ENCODE measurements at regions not wholly inside any gene's neighbourhood (a gene's known extent, or its start where the extent isn't known, plus 50 kb on each side); places are given as distances from the start of the nearest gene placed in this dataset.

- Histone ChIP-seq H3K9me3 (no peaks in the 10 kb centered on the region), H3K27me3 (no peaks in the 10 kb centered on the region), H3K36me3 (no peaks in the 10 kb centered on the region), H3K4me1 (ENCODE audit: control insufficient read depth in 1 of 2, insufficient read depth in 1 of 2, low read depth in 1 of 2, low read length in 1 of 2) (no peaks in the 10 kb centered on the region), H3K27ac (no peak overlapping the region), H3K4me3 (ENCODE audit: low read depth in 1 of 2, low read length in 1 of 2) (no peak overlapping the region)
- TF ChIP-seq CTCF (IDR thresholded peaks at IDR 0.05) = no peak
Observed at GRCh38 chr4:54556587-54556986, 101.2 kb upstream of the KIT start.

GRCh38 chr4:54558889-54559677 lies 98.7 kb upstream of the KIT start:
- no peak for TF ChIP-seq CTCF (IDR thresholded peaks at IDR 0.05)
- no peaks in the 10 kb centered on the region for H3K9me3 ChIP-seq
- no peaks in the 10 kb centered on the region for H3K27me3 ChIP-seq
- H3K4me1 ChIP-seq (ENCODE audit: control insufficient read depth in 1 of 2, insufficient read depth in 1 of 2, low read depth in 1 of 2, low read length in 1 of 2) = no peaks in the 10 kb centered on the region
- no peaks in the 10 kb centered on the region for H3K36me3 ChIP-seq
- no peak overlapping the region for H3K4me3 ChIP-seq (ENCODE audit: low read depth in 1 of 2, low read length in 1 of 2)
- H3K27ac ChIP-seq = no peak overlapping the region

- Histone ChIP-seq H3K9me3 (no peaks in the 10 kb centered on the region), H3K36me3 (no peaks in the 10 kb centered on the region), H3K4me1 (ENCODE audit: control insufficient read depth in 1 of 2, insufficient read depth in 1 of 2, low read depth in 1 of 2, low read length in 1 of 2) (no peaks in the 10 kb centered on the region), H3K4me3 (ENCODE audit: low read depth in 1 of 2, low read length in 1 of 2) (no peak overlapping the region), H3K27ac (no peak overlapping the region), H3K27me3 (no peaks in the 10 kb centered on the region)
- TF ChIP-seq CTCF (IDR thresholded peaks at IDR 0.05) = no peak
Observed at GRCh38 chr4:54560513-54560912, 97.2 kb upstream of the KIT start.

GRCh38 chr4:54561940-54562339 lies 95.8 kb upstream of the KIT start:
- Histone ChIP-seq H3K27me3 (no peaks in the 10 kb centered on the region), H3K36me3 (no peaks in the 10 kb centered on the region), H3K4me1 (ENCODE audit: control insufficient read depth in 1 of 2, insufficient read depth in 1 of 2, low read depth in 1 of 2, low read length in 1 of 2) (no peaks in the 10 kb centered on the region), H3K4me3 (ENCODE audit: low read depth in 1 of 2, low read length in 1 of 2) (no peak overlapping the region), H3K27ac (no peak overlapping the region), H3K9me3 (no peaks in the 10 kb centered on the region)
- TF ChIP-seq CTCF (IDR thresholded peaks at IDR 0.05) = no peak

- Histone ChIP-seq H3K36me3 (no peaks in the 10 kb centered on the region), H3K27me3 (no peaks in the 10 kb centered on the region), H3K4me1 (ENCODE audit: control insufficient read depth in 1 of 2, insufficient read depth in 1 of 2, low read depth in 1 of 2, low read length in 1 of 2) (no peaks in the 10 kb centered on the region), H3K4me3 (ENCODE audit: low read depth in 1 of 2, low read length in 1 of 2) (no peak overlapping the region), H3K27ac (no peak overlapping the region), H3K9me3 (no peaks in the 10 kb centered on the region)
- no peak for TF ChIP-seq CTCF (IDR thresholded peaks at IDR 0.05)
Observed at GRCh38 chr4:54566608-54567007, 91.1 kb upstream of the KIT start.
